UCSD-AML1 (cell line): ENCODE measurements at regions not wholly inside any gene's neighbourhood (a gene's known extent, or its start where the extent isn't known, plus 50 kb on each side); places are given as distances from the start of the nearest gene placed in this dataset.
A peak's percentile ranks its signal among the peaks of the same experiment; 100 is the strongest.

Experiments
- DNase-seq: peaks from one replicate; lab custom pipeline; 2025; ENCODE audit not compliant: unreplicated experiment; lab: John Stamatoyannopoulos, UW

GRCh38 chr2:187922846-187923245 lies 368.6 kb upstream of the TFPI start:
- no peak for DNase-seq

- no peak for DNase-seq
These were observed 367.4 kb upstream of the GULP1 start for GRCh38 chr2:187924293-187924692.

- DNase-seq = no peak
These were observed 357.4 kb upstream of the GULP1 start for GRCh38 chr2:187934236-187934635.

- no peak for DNase-seq
These were observed 357.0 kb upstream of the GULP1 start for GRCh38 chr2:187934692-187935091.

- DNase-seq = no peak
These were observed 356.5 kb upstream of the GULP1 start for GRCh38 chr2:187935126-187935525.

GRCh38 chr2:187936228-187936627 lies 355.4 kb upstream of the GULP1 start:
- no peak for DNase-seq

GRCh38 chr2:187939180-187939579 lies 352.5 kb upstream of the GULP1 start:
- no peak for DNase-seq

- no peak for DNase-seq
These were observed 348.8 kb upstream of the GULP1 start for GRCh38 chr2:187942876-187943275.

GRCh38 chr2:187943772-187944369 lies 347.8 kb upstream of the GULP1 start:
- no peak for DNase-seq

GRCh38 chr2:187949859-187950258 lies 341.8 kb upstream of the GULP1 start:
- no peak for DNase-seq

- no peak for DNase-seq
These were observed 340.0 kb upstream of the GULP1 start for GRCh38 chr2:187951470-187952218.

- no peak for DNase-seq
These were observed 334.7 kb upstream of the GULP1 start for GRCh38 chr2:187956906-187957534.

- DNase-seq = no peak
These were observed 331.9 kb upstream of the GULP1 start for GRCh38 chr2:187959821-187960220.

- DNase-seq = no peak
These were observed 329.1 kb upstream of the GULP1 start for GRCh38 chr2:187962538-187962937.

GRCh38 chr2:187964746-187965145 lies 326.9 kb upstream of the GULP1 start:
- no peak for DNase-seq

- no peak for DNase-seq
These were observed 324.8 kb upstream of the GULP1 start for GRCh38 chr2:187966924-187967323.

GRCh38 chr2:187971893-187972292 lies 319.8 kb upstream of the GULP1 start:
- DNase-seq = no peak

- DNase-seq = no peak
These were observed 315.3 kb upstream of the GULP1 start for GRCh38 chr2:187976259-187976985.

GRCh38 chr2:187976986-187977333 lies 314.7 kb upstream of the GULP1 start:
- no peak for DNase-seq

- no peak for DNase-seq
These were observed 313.3 kb upstream of the GULP1 start for GRCh38 chr2:187978356-187978755.

GRCh38 chr2:187982668-187983067 lies 309.0 kb upstream of the GULP1 start:
- peak; percentile 5 for DNase-seq

GRCh38 chr2:187985195-187985594 lies 306.5 kb upstream of the GULP1 start:
- DNase-seq = no peak
